Uterus (tissue), 3 donors: ENCODE measurements at regions not wholly inside any gene's neighbourhood (a gene's known extent, or its start where the extent isn't known, plus 50 kb on each side); places are given as distances from the start of the nearest gene placed in this dataset.
"Not testable (repeated sequence)": the region's sequence is repeated elsewhere in the genome, so short reads cannot be mapped to it uniquely, and the experiment has no call there.

Source experiments
- DNase-seq, 2 donors: peaks; one replicate each; pipeline ENCODE4 v3.0.0-alpha.2; 2019 to 2020
- H3K27ac ChIP-seq, 2 donors: fragments of 200-600 bp; sonication (generic); 1 replicate in 1 of 2; 2 replicates in 1 of 2; pipeline ENCODE4 v1.5.1; 2016 to 2018
- H3K27me3 ChIP-seq, 2 donors: fragments of 200-600 bp; sonication (generic); one replicate each; pipeline ENCODE4 v1.5.1; 2018 to 2019; ENCODE audit warnings: control low read depth in 1 of 2
- H3K36me3 ChIP-seq, 2 donors: fragments of 200-600 bp; sonication (generic); one replicate each; pipeline ENCODE4 v1.5.1; 2019; ENCODE audit warnings: control low read depth in 1 of 2
- H3K4me1 ChIP-seq, 2 donors: fragments of 200-600 bp; sonication (generic); one replicate each; pipeline ENCODE4 v1.5.1; 2018 to 2019; ENCODE audit warnings: control low read depth in 1 of 2
- H3K4me3 ChIP-seq, 2 donors: fragments of 200-600 bp; sonication (generic); 1 replicate in 1 of 2; 2 replicates in 1 of 2; pipeline ENCODE4 v1.5.1; 2018 to 2019; ENCODE audit warnings: mild to moderate bottlenecking in 1 of 2
- H3K9me3 ChIP-seq, 2 donors: fragments of 200-600 bp; sonication (generic); one replicate each; pipeline ENCODE4 v1.5.1; 2019; ENCODE audit warnings: control low read depth in 1 of 2
- CTCF ChIP-seq, 4 experiments: fragments of 200-600 bp in 2 of 4; fragments of 450-650 bp in 2 of 4; sonication (generic) in 2 of 4; IDR thresholded peaks; one replicate each; pipeline ENCODE4 v1.5.1; 2016 to 2019; ENCODE audit warnings: antibody characterized with exemption in 4 of 4, mild to moderate bottlenecking in 2 of 4, moderate library complexity in 1 of 4
- POLR2A ChIP-seq, 2 donors: fragments of 450-650 bp; IDR thresholded peaks; one replicate each; pipeline ENCODE4 v1.6.1; 2016; ENCODE audit warnings: antibody characterized with exemption in 2 of 2, mild to moderate bottlenecking in 1 of 2, moderate library complexity in 1 of 2
- intact Hi-C: fragments of 100-400 bp; cut with DNase I; formaldehyde crosslinking; loops from one replicate; pipeline ENCODE4 v1.15.1; 2023; ENCODE audit warnings: low total_unique reads
- donor health status: DM: yes; HTN: yes; CAD: no.

- intact Hi-C loops: no loop called here
- Histone ChIP-seq H3K27ac (no peak overlapping the region), H3K9me3 (no peaks in the 10 kb centered on the region), H3K4me1 (no peaks in the 10 kb centered on the region), H3K4me3 (no peak overlapping the region), H3K36me3 (no peaks in the 10 kb centered on the region), H3K27me3 (no peaks in the 10 kb centered on the region)
- DNase-seq: no peak
- TF ChIP-seq CTCF (IDR thresholded peaks at IDR 0.05) (no peak), POLR2A (IDR thresholded peaks at IDR 0.05) (no peak)
These were observed 106.7 kb downstream of the ZIC4 start for GRCh38 chr3:147299656-147300055.

GRCh38 chr3:147298511-147298982, 107.8 kb downstream of the ZIC4 start:
- DNase-seq: no peak
- TF ChIP-seq POLR2A (IDR thresholded peaks at IDR 0.05) (no peak), CTCF (IDR thresholded peaks at IDR 0.05) (no peak)
- Histone ChIP-seq H3K27me3 (no peaks in the 10 kb centered on the region), H3K9me3 (no peaks in the 10 kb centered on the region), H3K36me3 (no peaks in the 10 kb centered on the region), H3K4me1 (no peaks in the 10 kb centered on the region), H3K27ac (no peak overlapping the region), H3K4me3 (no peak overlapping the region)
- intact Hi-C loops: no loop called here

- Histone ChIP-seq H3K27ac (no peak overlapping the region), H3K9me3 (no peaks in the 10 kb centered on the region), H3K4me1 (no peaks in the 10 kb centered on the region), H3K4me3 (no peak overlapping the region), H3K27me3 (no peaks in the 10 kb centered on the region), H3K36me3 (no peaks in the 10 kb centered on the region)
- intact Hi-C loops: no loop called here
- no peak for DNase-seq
- TF ChIP-seq POLR2A (IDR thresholded peaks at IDR 0.05) (no peak), CTCF (IDR thresholded peaks at IDR 0.05) (no peak)
These were observed 108.5 kb downstream of the ZIC4 start for GRCh38 chr3:147297761-147298350.

GRCh38 chr3:147287370-147287769, 119.0 kb downstream of the ZIC4 start:
- H3K27me3 ChIP-seq, H3K9me3 ChIP-seq, DNase-seq, H3K4me1 ChIP-seq, H3K27ac ChIP-seq, intact Hi-C loops, H3K36me3 ChIP-seq, H3K4me3 ChIP-seq: not testable (repeated sequence)

GRCh38 chr3:147269907-147270306, 136.4 kb downstream of the ZIC4 start:
- Histone ChIP-seq H3K27me3 (no peaks in the 10 kb centered on the region), H3K9me3 (no peaks in the 10 kb centered on the region), H3K27ac (no peak overlapping the region), H3K4me3 (no peak overlapping the region), H3K4me1 (no peaks in the 10 kb centered on the region), H3K36me3 (no peaks in the 10 kb centered on the region)
- no peak for DNase-seq
- intact Hi-C loops: no loop called here
- no peak for TF ChIP-seq POLR2A (IDR thresholded peaks at IDR 0.05)
- TF ChIP-seq CTCF (IDR thresholded peaks at IDR 0.05): no peak

GRCh38 chr3:147267434-147267833, 138.9 kb downstream of the ZIC4 start:
- H3K4me1 ChIP-seq: no peaks in the 10 kb centered on the region
- H3K27me3 ChIP-seq: no peaks in the 10 kb centered on the region
- no peak for DNase-seq
- H3K4me3 ChIP-seq: no peak overlapping the region
- H3K27ac ChIP-seq: no peak overlapping the region
- intact Hi-C loops: no loop called here
- H3K36me3 ChIP-seq: no peaks in the 10 kb centered on the region
- TF ChIP-seq CTCF (IDR thresholded peaks at IDR 0.05) (no peak), POLR2A (IDR thresholded peaks at IDR 0.05) (no peak)
- no peaks in the 10 kb centered on the region for H3K9me3 ChIP-seq
